DND-41 (cell line): ENCODE measurements at regions not wholly inside any gene's neighbourhood (a gene's known extent, or its start where the extent isn't known, plus 50 kb on each side); places are given as distances from the start of the nearest gene placed in this dataset.

Experiments
- EZH2 ChIP-seq: IDR thresholded peaks from 3 replicates; pipeline ENCODE4 v1.6.1; 2012; ENCODE audit warnings: borderline replicate concordance, low read depth, mild to moderate bottlenecking, moderate library complexity, low read length, inconsistent platforms; ENCODE audit not compliant: severe bottlenecking
- TF ChIP-seq, protein P1 (sequence below): IDR thresholded peaks from 2 replicates; pipeline ENCODE4 v1.5.1; 2012; ENCODE audit warnings: borderline replicate concordance, low read length, moderate library complexity, mild to moderate bottlenecking; ENCODE audit not compliant: poor library complexity, severe bottlenecking; ENCODE audit errors: extremely low read depth

DNA sequence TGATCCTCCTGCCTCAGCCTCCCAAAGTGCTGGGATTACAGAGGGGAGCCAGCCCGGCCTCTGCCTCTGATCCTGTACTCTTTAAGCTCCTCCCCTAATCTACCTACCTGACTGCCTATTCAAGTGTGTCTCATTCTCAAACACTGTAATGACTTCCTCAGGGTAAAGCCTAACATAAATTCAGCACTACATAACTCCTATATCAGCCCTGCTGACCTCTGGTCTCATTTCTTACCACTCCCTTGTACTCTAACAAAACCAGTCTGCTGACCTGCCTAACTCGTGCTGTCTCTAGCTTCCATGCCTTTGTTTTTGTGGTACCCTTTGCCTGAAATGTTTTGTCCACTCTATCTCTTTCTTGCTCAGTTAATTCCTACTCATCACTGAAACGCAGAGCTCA lies 172.1 kb upstream of the IL12A start:
- TF ChIP-seq, protein P1, sequence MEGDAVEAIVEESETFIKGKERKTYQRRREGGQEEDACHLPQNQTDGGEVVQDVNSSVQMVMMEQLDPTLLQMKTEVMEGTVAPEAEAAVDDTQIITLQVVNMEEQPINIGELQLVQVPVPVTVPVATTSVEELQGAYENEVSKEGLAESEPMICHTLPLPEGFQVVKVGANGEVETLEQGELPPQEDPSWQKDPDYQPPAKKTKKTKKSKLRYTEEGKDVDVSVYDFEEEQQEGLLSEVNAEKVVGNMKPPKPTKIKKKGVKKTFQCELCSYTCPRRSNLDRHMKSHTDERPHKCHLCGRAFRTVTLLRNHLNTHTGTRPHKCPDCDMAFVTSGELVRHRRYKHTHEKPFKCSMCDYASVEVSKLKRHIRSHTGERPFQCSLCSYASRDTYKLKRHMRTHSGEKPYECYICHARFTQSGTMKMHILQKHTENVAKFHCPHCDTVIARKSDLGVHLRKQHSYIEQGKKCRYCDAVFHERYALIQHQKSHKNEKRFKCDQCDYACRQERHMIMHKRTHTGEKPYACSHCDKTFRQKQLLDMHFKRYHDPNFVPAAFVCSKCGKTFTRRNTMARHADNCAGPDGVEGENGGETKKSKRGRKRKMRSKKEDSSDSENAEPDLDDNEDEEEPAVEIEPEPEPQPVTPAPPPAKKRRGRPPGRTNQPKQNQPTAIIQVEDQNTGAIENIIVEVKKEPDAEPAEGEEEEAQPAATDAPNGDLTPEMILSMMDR = no peak
- no peak for TF ChIP-seq EZH2
